Dendritic cell treated with granulocyte-macrophage colony-stimulating factor and Interleukin-4, amounts not matched to agents 40 ng/mL and 50 ng/mL, for 4 days (primary cell): ENCODE measurements at regions not wholly inside any gene's neighbourhood (a gene's known extent, or its start where the extent isn't known, plus 50 kb on each side); places are given as distances from the start of the nearest gene placed in this dataset.

ENCODE experiments used
- H3K27ac Mint-ChIP-seq: one replicate; pipeline ENCODE4 v1.8.0; 2022; ENCODE audit warnings: mild to moderate bottlenecking, mixed read lengths
- H3K27me3 Mint-ChIP-seq: one replicate; pipeline ENCODE4 v1.8.0; 2022; ENCODE audit warnings: mild to moderate bottlenecking, mixed read lengths
- H3K36me3 Mint-ChIP-seq: one replicate; pipeline ENCODE4 v1.8.0; 2022; ENCODE audit warnings: low read depth, mixed read lengths
- H3K4me1 Mint-ChIP-seq: one replicate; pipeline ENCODE4 v1.8.0; 2022; ENCODE audit warnings: low read depth, mixed read lengths
- H3K4me3 Mint-ChIP-seq: one replicate; pipeline ENCODE4 v1.8.0; 2022; ENCODE audit warnings: mild to moderate bottlenecking, moderate library complexity, mixed read lengths
- H3K9me3 Mint-ChIP-seq: one replicate; pipeline ENCODE4 v1.8.0; 2022; ENCODE audit warnings: mixed read lengths
- intact Hi-C: fragments of 100-400 bp; cut with micrococcal nuclease; formaldehyde crosslinking; loops from one replicate; pipeline ENCODE4 v1.15.0; 2022

DNA sequence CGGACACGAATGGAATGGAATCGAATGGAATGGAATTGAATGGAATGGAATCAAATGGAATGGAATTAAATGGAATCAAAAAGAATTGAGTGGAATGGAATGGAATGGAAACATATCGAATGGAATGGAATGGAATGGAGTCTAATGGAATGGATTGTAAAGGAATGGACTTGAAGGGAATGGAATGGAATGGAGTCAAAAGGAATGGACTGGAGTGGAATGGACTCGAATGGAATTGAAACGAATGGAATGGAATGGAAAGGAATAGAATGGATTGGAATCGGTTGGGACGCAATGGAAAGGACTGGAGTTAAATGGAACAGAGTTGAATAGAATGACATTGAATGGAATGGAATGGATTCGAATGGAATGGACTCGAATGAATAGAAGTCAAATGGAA lies 486.9 kb upstream of the WSB1 start:
- no peaks in the 10 kb centered on the region for H3K4me1 Mint-ChIP-seq
- H3K27ac Mint-ChIP-seq, result no peak overlapping the region
- no peak overlapping the region for H3K4me3 Mint-ChIP-seq
- intact Hi-C loops, result no loop called here
- no peaks in the 10 kb centered on the region for H3K9me3 Mint-ChIP-seq
- no peaks in the 10 kb centered on the region for H3K27me3 Mint-ChIP-seq
- no peaks in the 10 kb centered on the region for H3K36me3 Mint-ChIP-seq

DNA sequence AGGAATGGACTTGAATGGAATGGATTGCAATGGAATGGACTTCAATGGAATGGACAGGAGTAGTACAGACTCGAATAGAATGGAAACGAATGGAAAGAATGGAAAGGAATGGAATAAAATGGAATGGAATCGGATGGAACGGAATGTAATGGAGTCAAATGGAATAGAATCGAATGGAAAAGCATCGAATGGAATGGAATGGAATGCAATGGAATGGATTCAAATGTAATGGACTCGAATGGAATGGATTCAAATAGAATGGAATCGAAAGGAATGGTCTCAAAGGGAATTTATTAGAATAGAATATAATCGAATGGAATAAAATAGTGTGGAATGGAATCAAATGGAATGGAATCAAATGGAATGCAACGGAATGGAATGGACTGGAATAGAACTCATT lies 484.9 kb upstream of the WSB1 start:
- intact Hi-C loops, result no loop called here
- no peaks in the 10 kb centered on the region for H3K36me3 Mint-ChIP-seq
- no peak overlapping the region for H3K4me3 Mint-ChIP-seq
- H3K9me3 Mint-ChIP-seq, result no peaks in the 10 kb centered on the region
- H3K27ac Mint-ChIP-seq, result no peak overlapping the region
- no peaks in the 10 kb centered on the region for H3K27me3 Mint-ChIP-seq
- H3K4me1 Mint-ChIP-seq, result no peaks in the 10 kb centered on the region

DNA sequence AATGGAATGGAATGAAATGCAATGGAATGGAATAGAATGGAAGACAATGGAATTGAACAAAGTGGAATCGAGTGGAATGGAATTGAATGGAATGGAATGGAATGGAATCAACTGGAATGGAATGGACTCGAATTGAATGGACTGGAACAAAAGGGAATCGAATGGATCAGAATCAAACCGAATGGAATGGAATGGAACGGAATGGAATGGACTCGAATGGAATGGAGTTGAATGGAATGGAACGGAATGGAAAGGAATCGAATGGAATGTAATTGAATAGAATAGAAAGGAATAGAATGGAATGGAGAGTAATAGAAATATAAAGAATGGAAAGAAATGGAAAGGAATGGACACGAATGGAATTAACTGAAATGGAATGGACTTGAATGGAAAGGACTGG lies 475.2 kb upstream of the WSB1 start:
- intact Hi-C loops, result no loop called here
- Mint-ChIP-seq H3K9me3 (no peaks in the 10 kb centered on the region), H3K27me3 (no peaks in the 10 kb centered on the region), H3K27ac (no peak overlapping the region), H3K36me3 (no peaks in the 10 kb centered on the region), H3K4me1 (no peaks in the 10 kb centered on the region), H3K4me3 (no peak overlapping the region)
